ENCODE measurements at regions not wholly inside any gene's neighbourhood (a gene's known extent, or its start where the extent isn't known, plus 50 kb on each side); places are given as distances from the start of the nearest gene placed in this dataset.

GRCh38 chr20:52426856-52427255 lies 235.3 kb upstream of the ZFP64 start:
- no peak for TF ChIP-seq EZH2phosphoT487 (IDR thresholded peaks at IDR 0.05; ENCODE audit: low read depth)
- no peak for TF ChIP-seq CTCF (IDR thresholded peaks at IDR 0.05; ENCODE audit: low read depth, low read length)
